ENCODE measurements at regions not wholly inside any gene's neighbourhood (a gene's known extent, or its start where the extent isn't known, plus 50 kb on each side); places are given as distances from the start of the nearest gene placed in this dataset.

- WGBS, result 89% methylated on average over 16 of the region's 16 CpGs
- DNase-seq (ENCODE audit: low read depth in 6 of 9, low spot score in 9 of 9), result no peak
- no peaks in the 10 kb centered on the region for H3K4me1 ChIP-seq (ENCODE audit: control insufficient read depth in 2 of 2, insufficient read depth in 2 of 2, low read length in 2 of 2)
- H3K4me3 ChIP-seq (ENCODE audit: low read length in 2 of 2), result no peak overlapping the region
- H3K27ac ChIP-seq (ENCODE audit: low read depth in 1 of 2, low read length in 1 of 2), result no peak overlapping the region
- no peaks in the 10 kb centered on the region for H3K9me3 ChIP-seq (ENCODE audit: control insufficient read depth in 2 of 2, insufficient read depth in 1 of 2, low read length in 1 of 2)
- H3K36me3 ChIP-seq (ENCODE audit: control insufficient read depth in 2 of 2, insufficient read depth in 2 of 2, low read length in 1 of 2), result no peaks in the 10 kb centered on the region
- H3K27me3 ChIP-seq (ENCODE audit: control insufficient read depth in 2 of 2, insufficient read depth in 1 of 2, low read length in 1 of 2), result no peaks in the 10 kb centered on the region
Measured at GRCh38 chr6:167435209-167435728, 110.4 kb downstream of the TTLL2 start.

- Histone ChIP-seq H3K27me3 (ENCODE audit: control insufficient read depth in 2 of 2, insufficient read depth in 1 of 2, low read length in 1 of 2) (peaks cover 0 to 6% of the 10 kb centered on the region in 2 donors), H3K4me1 (ENCODE audit: control insufficient read depth in 2 of 2, insufficient read depth in 2 of 2, low read length in 2 of 2) (no peaks in the 10 kb centered on the region), H3K4me3 (ENCODE audit: low read length in 2 of 2) (no peak overlapping the region), H3K36me3 (ENCODE audit: control insufficient read depth in 2 of 2, insufficient read depth in 2 of 2, low read length in 1 of 2) (no peaks in the 10 kb centered on the region), H3K27ac (ENCODE audit: low read depth in 1 of 2, low read length in 1 of 2) (no peak overlapping the region), H3K9me3 (ENCODE audit: control insufficient read depth in 2 of 2, insufficient read depth in 1 of 2, low read length in 1 of 2) (no peaks in the 10 kb centered on the region)
- no peak for DNase-seq (ENCODE audit: low read depth in 6 of 9, low spot score in 9 of 9)
- 92% methylated on average over 9 of the region's 9 CpGs for WGBS
Measured at GRCh38 chr6:167437888-167438484, 113.1 kb downstream of the TTLL2 start.

- H3K27ac ChIP-seq (ENCODE audit: low read depth in 1 of 2, low read length in 1 of 2), result no peak overlapping the region
- no peak overlapping the region for H3K4me3 ChIP-seq (ENCODE audit: low read length in 2 of 2)
- WGBS, result 82% methylated on average over 9 of the region's 9 CpGs
- no peak for DNase-seq (ENCODE audit: low read depth in 6 of 9, low spot score in 9 of 9)
- no peaks in the 10 kb centered on the region for H3K9me3 ChIP-seq (ENCODE audit: control insufficient read depth in 2 of 2, insufficient read depth in 1 of 2, low read length in 1 of 2)
- no peaks in the 10 kb centered on the region for H3K36me3 ChIP-seq (ENCODE audit: control insufficient read depth in 2 of 2, insufficient read depth in 2 of 2, low read length in 1 of 2)
- H3K4me1 ChIP-seq (ENCODE audit: control insufficient read depth in 2 of 2, insufficient read depth in 2 of 2, low read length in 2 of 2), result no peaks in the 10 kb centered on the region
- H3K27me3 ChIP-seq (ENCODE audit: control insufficient read depth in 2 of 2, insufficient read depth in 1 of 2, low read length in 1 of 2), result peaks cover 0 to 6% of the 10 kb centered on the region in 2 donors
Measured at GRCh38 chr6:167441715-167442206, 116.9 kb downstream of the TTLL2 start.

- no peak for DNase-seq (ENCODE audit: low read depth in 6 of 9, low spot score in 9 of 9)
- WGBS, result 75% methylated on average over 7 of the region's 7 CpGs
- Histone ChIP-seq H3K9me3 (ENCODE audit: control insufficient read depth in 2 of 2, insufficient read depth in 1 of 2, low read length in 1 of 2) (no peaks in the 10 kb centered on the region), H3K4me3 (ENCODE audit: low read length in 2 of 2) (no peak overlapping the region), H3K27ac (ENCODE audit: low read depth in 1 of 2, low read length in 1 of 2) (no peak overlapping the region), H3K27me3 (ENCODE audit: control insufficient read depth in 2 of 2, insufficient read depth in 1 of 2, low read length in 1 of 2) (peaks cover 0 to 6% of the 10 kb centered on the region in 2 donors), H3K36me3 (ENCODE audit: control insufficient read depth in 2 of 2, insufficient read depth in 2 of 2, low read length in 1 of 2) (no peaks in the 10 kb centered on the region), H3K4me1 (ENCODE audit: control insufficient read depth in 2 of 2, insufficient read depth in 2 of 2, low read length in 2 of 2) (no peaks in the 10 kb centered on the region)
Measured at GRCh38 chr6:167442245-167442644, 117.4 kb downstream of the TTLL2 start.

GRCh38 chr6:167442796-167443680, 118.2 kb downstream of the TTLL2 start:
- H3K4me3 ChIP-seq (ENCODE audit: low read length in 2 of 2), result no peak overlapping the region
- H3K9me3 ChIP-seq (ENCODE audit: control insufficient read depth in 2 of 2, insufficient read depth in 1 of 2, low read length in 1 of 2), result no peaks in the 10 kb centered on the region
- no peaks in the 10 kb centered on the region for H3K36me3 ChIP-seq (ENCODE audit: control insufficient read depth in 2 of 2, insufficient read depth in 2 of 2, low read length in 1 of 2)
- no peak for DNase-seq (ENCODE audit: low read depth in 6 of 9, low spot score in 9 of 9)
- no peak overlapping the region for H3K27ac ChIP-seq (ENCODE audit: low read depth in 1 of 2, low read length in 1 of 2)
- peaks cover 0 to 6% of the 10 kb centered on the region in 2 donors for H3K27me3 ChIP-seq (ENCODE audit: control insufficient read depth in 2 of 2, insufficient read depth in 1 of 2, low read length in 1 of 2)
- H3K4me1 ChIP-seq (ENCODE audit: control insufficient read depth in 2 of 2, insufficient read depth in 2 of 2, low read length in 2 of 2), result no peaks in the 10 kb centered on the region
- 76% methylated on average over 15 of the region's 15 CpGs for WGBS

- Histone ChIP-seq H3K9me3 (ENCODE audit: control insufficient read depth in 2 of 2, insufficient read depth in 1 of 2, low read length in 1 of 2) (no peaks in the 10 kb centered on the region), H3K36me3 (ENCODE audit: control insufficient read depth in 2 of 2, insufficient read depth in 2 of 2, low read length in 1 of 2) (no peaks in the 10 kb centered on the region), H3K27ac (ENCODE audit: low read depth in 1 of 2, low read length in 1 of 2) (no peak overlapping the region), H3K4me1 (ENCODE audit: control insufficient read depth in 2 of 2, insufficient read depth in 2 of 2, low read length in 2 of 2) (no peaks in the 10 kb centered on the region), H3K4me3 (ENCODE audit: low read length in 2 of 2) (no peak overlapping the region), H3K27me3 (ENCODE audit: control insufficient read depth in 2 of 2, insufficient read depth in 1 of 2, low read length in 1 of 2) (peaks cover 0 to 6% of the 10 kb centered on the region in 2 donors)
- no peak for DNase-seq (ENCODE audit: low read depth in 6 of 9, low spot score in 9 of 9)
- WGBS, result 95% methylated on average over 9 of the region's 9 CpGs
Measured at GRCh38 chr6:167444602-167445346, 119.9 kb downstream of the TTLL2 start.

GRCh38 chr6:167445568-167445967, 120.7 kb downstream of the TTLL2 start:
- DNase-seq (ENCODE audit: low read depth in 6 of 9, low spot score in 9 of 9), result no peak
- WGBS, result 89% methylated on average over 7 of the region's 7 CpGs

GRCh38 chr6:167446046-167446445, 121.2 kb downstream of the TTLL2 start:
- no peak overlapping the region for H3K4me3 ChIP-seq (ENCODE audit: low read length in 2 of 2)
- no peaks in the 10 kb centered on the region for H3K9me3 ChIP-seq (ENCODE audit: control insufficient read depth in 2 of 2, insufficient read depth in 1 of 2, low read length in 1 of 2)
- 94% methylated on average over 8 of the region's 8 CpGs for whole genome bisulfite sequencing
- no peaks in the 10 kb centered on the region for H3K36me3 ChIP-seq (ENCODE audit: control insufficient read depth in 2 of 2, insufficient read depth in 2 of 2, low read length in 1 of 2)
- H3K4me1 ChIP-seq (ENCODE audit: control insufficient read depth in 2 of 2, insufficient read depth in 2 of 2, low read length in 2 of 2), result peaks cover 0 to 3% of the 10 kb centered on the region in 2 donors
- no peak for DNase-seq (ENCODE audit: low read depth in 6 of 9, low spot score in 9 of 9)
- peaks cover 0 to 6% of the 10 kb centered on the region in 2 donors for H3K27me3 ChIP-seq (ENCODE audit: control insufficient read depth in 2 of 2, insufficient read depth in 1 of 2, low read length in 1 of 2)
- no peak overlapping the region for H3K27ac ChIP-seq (ENCODE audit: low read depth in 1 of 2, low read length in 1 of 2)

More at GRCh38 chr6:167445568-167445967, 120.7 kb downstream of the TTLL2 start:
- Histone ChIP-seq H3K4me3 (ENCODE audit: low read length in 2 of 2) (no peak overlapping the region), H3K4me1 (ENCODE audit: control insufficient read depth in 2 of 2, insufficient read depth in 2 of 2, low read length in 2 of 2) (no peaks in the 10 kb centered on the region), H3K27ac (ENCODE audit: low read depth in 1 of 2, low read length in 1 of 2) (no peak overlapping the region), H3K27me3 (ENCODE audit: control insufficient read depth in 2 of 2, insufficient read depth in 1 of 2, low read length in 1 of 2) (peaks cover 0 to 6% of the 10 kb centered on the region in 2 donors), H3K36me3 (ENCODE audit: control insufficient read depth in 2 of 2, insufficient read depth in 2 of 2, low read length in 1 of 2) (no peaks in the 10 kb centered on the region), H3K9me3 (ENCODE audit: control insufficient read depth in 2 of 2, insufficient read depth in 1 of 2, low read length in 1 of 2) (no peaks in the 10 kb centered on the region)

Data from thymus (tissue), 11 donors.